ENCODE measurements at regions not wholly inside any gene's neighbourhood (a gene's known extent, or its start where the extent isn't known, plus 50 kb on each side); places are given as distances from the start of the nearest gene placed in this dataset.

- Mint-ChIP-seq H3K4me3 (no peak overlapping the region), H3K27me3 (ENCODE audit: low read depth) (no peaks in the 10 kb centered on the region), H3K27ac (no peak overlapping the region), H3K9me3 (peaks cover 9% of the 10 kb centered on the region), H3K36me3 (peaks cover 5% of the 10 kb centered on the region), H3K4me1 (peaks cover 24% of the 10 kb centered on the region)
- TF ChIP-seq, protein P1, sequence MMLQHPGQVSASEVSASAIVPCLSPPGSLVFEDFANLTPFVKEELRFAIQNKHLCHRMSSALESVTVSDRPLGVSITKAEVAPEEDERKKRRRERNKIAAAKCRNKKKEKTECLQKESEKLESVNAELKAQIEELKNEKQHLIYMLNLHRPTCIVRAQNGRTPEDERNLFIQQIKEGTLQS (CRISPR knock-in tag; conservative IDR thresholded peaks at IDR 0.05): no peak
- TF ChIP-seq ZBTB21 (CRISPR knock-in tag; IDR thresholded peaks at IDR 0.05; ENCODE audit: borderline replicate concordance) (no peak), SOX15 (CRISPR knock-in tag; IDR thresholded peaks at IDR 0.05) (no peak), AFF4 (CRISPR knock-in tag; IDR thresholded peaks at IDR 0.05; ENCODE audit: borderline replicate concordance) (no peak)
- TF ChIP-seq, protein P2, sequence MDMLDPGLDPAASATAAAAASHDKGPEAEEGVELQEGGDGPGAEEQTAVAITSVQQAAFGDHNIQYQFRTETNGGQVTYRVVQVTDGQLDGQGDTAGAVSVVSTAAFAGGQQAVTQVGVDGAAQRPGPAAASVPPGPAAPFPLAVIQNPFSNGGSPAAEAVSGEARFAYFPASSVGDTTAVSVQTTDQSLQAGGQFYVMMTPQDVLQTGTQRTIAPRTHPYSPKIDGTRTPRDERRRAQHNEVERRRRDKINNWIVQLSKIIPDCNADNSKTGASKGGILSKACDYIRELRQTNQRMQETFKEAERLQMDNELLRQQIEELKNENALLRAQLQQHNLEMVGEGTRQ (CRISPR knock-in tag; IDR thresholded peaks at IDR 0.05): no peak
- TF ChIP-seq, protein P3, sequence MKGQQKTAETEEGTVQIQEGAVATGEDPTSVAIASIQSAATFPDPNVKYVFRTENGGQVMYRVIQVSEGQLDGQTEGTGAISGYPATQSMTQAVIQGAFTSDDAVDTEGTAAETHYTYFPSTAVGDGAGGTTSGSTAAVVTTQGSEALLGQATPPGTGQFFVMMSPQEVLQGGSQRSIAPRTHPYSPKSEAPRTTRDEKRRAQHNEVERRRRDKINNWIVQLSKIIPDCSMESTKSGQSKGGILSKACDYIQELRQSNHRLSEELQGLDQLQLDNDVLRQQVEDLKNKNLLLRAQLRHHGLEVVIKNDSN (CRISPR knock-in tag; IDR thresholded peaks at IDR 0.05): no peak
- TF ChIP-seq, protein P4, sequence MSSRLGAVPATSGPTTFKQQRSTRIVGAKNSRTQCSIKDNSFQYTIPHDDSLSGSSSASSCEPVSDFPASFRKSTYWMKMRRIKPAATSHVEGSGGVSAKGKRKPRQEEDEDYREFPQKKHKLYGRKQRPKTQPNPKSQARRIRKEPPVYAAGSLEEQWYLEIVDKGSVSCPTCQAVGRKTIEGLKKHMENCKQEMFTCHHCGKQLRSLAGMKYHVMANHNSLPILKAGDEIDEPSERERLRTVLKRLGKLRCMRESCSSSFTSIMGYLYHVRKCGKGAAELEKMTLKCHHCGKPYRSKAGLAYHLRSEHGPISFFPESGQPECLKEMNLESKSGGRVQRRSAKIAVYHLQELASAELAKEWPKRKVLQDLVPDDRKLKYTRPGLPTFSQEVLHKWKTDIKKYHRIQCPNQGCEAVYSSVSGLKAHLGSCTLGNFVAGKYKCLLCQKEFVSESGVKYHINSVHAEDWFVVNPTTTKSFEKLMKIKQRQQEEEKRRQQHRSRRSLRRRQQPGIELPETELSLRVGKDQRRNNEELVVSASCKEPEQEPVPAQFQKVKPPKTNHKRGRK (CRISPR knock-in tag; IDR thresholded peaks at IDR 0.05; ENCODE audit: borderline replicate concordance): no peak
- TF ChIP-seq, protein P5, sequence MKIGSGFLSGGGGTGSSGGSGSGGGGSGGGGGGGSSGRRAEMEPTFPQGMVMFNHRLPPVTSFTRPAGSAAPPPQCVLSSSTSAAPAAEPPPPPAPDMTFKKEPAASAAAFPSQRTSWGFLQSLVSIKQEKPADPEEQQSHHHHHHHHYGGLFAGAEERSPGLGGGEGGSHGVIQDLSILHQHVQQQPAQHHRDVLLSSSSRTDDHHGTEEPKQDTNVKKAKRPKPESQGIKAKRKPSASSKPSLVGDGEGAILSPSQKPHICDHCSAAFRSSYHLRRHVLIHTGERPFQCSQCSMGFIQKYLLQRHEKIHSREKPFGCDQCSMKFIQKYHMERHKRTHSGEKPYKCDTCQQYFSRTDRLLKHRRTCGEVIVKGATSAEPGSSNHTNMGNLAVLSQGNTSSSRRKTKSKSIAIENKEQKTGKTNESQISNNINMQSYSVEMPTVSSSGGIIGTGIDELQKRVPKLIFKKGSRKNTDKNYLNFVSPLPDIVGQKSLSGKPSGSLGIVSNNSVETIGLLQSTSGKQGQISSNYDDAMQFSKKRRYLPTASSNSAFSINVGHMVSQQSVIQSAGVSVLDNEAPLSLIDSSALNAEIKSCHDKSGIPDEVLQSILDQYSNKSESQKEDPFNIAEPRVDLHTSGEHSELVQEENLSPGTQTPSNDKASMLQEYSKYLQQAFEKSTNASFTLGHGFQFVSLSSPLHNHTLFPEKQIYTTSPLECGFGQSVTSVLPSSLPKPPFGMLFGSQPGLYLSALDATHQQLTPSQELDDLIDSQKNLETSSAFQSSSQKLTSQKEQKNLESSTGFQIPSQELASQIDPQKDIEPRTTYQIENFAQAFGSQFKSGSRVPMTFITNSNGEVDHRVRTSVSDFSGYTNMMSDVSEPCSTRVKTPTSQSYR (CRISPR knock-in tag; IDR thresholded peaks at IDR 0.05): no peak
- ChIA-PET CTCF (interaction anchor here (1.6 kb wide), 1 partner anchor 91 kb away, joined by 4 read pairs; no protein-coding TSS in a partner anchor), POLR2A (no interaction called here)
- ATAC-seq (no peak), DNase-seq (ENCODE audit: low spot score) (no peak)
Observed at GRCh38 chr18:1052301-1052700, 147.6 kb downstream of the ADCYAP1 start.

DNA sequence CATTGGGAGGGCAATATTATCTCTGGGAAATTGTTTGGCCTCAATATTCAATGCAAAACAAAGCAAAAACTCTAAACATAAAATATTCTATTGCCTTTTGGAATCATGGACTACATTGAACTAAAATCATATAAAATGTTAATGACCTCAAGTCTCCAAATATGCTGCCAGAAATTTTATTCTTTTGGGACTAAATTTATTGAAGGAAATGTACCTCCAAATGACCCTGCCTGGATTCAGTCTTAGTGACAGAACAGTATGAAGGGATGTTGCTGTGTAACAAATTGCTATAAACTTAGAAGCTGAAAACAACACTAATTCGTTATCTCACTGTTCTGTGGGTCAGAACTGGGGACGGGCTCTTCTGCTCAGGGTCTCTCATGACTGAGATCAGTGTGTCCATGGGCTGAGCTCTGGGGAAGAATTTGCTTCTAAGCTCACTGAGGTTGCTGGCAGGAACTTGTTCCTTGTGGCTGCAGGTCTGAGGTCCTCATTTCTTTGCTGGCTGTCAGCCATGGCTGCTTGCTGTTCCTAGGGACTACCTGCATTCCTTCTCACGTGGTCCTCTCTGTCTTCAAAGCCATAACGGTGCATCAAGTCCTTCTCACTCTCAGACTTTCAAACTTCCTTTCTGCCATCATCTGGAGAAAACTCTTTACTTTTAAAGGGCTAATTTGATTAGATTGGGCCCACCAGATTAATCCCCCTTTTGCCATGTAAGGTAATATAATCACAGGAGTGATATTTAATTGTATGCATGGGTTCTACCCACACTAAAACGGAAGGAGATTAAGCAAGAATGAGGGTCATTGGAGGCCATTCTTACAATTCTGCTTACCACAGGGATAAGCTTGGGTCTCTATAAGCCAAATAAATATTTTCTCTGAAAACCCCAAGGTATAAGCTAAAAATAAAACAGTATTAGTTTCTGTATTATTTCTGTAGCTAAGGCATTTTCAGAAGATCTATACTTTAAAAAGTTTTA is 149.0 kb downstream of the ADCYAP1 start:
- ATAC-seq (no peak; the same call in 1 of the 2 replicates), DNase-seq (ENCODE audit: low spot score) (no peak)
- H3K27ac Mint-ChIP-seq: no peak overlapping the region; the same call in 1 of the 2 replicates
- H3K4me3 Mint-ChIP-seq: no peak overlapping the region
- peaks cover 20% of the 10 kb centered on the region for H3K9me3 Mint-ChIP-seq
- peaks cover 5% of the 10 kb centered on the region for H3K36me3 Mint-ChIP-seq
- H3K27me3 Mint-ChIP-seq (ENCODE audit: low read depth): no peaks in the 10 kb centered on the region
- H3K4me1 Mint-ChIP-seq: peaks cover 18% of the 10 kb centered on the region
- CTCF ChIA-PET: interaction anchor here (1.6 kb wide), 1 partner anchor 92 kb away, joined by 4 read pairs; no protein-coding TSS in a partner anchor
- POLR2A ChIA-PET: no interaction called here
- TF ChIP-seq JUN (CRISPR knock-in tag; IDR thresholded peaks at IDR 0.05) (no peak), ZNF263 (CRISPR knock-in tag; IDR thresholded peaks at IDR 0.05; ENCODE audit: low read depth) (no peak), GABPB1 (CRISPR knock-in tag; IDR thresholded peaks at IDR 0.05) (no peak), IRF2 (CRISPR knock-in tag; IDR thresholded peaks at IDR 0.05; ENCODE audit: borderline replicate concordance, low read depth) (no peak)
- TF ChIP-seq, protein P6, sequence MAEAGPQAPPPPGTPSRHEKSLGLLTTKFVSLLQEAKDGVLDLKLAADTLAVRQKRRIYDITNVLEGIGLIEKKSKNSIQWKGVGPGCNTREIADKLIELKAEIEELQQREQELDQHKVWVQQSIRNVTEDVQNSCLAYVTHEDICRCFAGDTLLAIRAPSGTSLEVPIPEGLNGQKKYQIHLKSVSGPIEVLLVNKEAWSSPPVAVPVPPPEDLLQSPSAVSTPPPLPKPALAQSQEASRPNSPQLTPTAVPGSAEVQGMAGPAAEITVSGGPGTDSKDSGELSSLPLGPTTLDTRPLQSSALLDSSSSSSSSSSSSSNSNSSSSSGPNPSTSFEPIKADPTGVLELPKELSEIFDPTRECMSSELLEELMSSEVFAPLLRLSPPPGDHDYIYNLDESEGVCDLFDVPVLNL (CRISPR knock-in tag; IDR thresholded peaks at IDR 0.05; ENCODE audit: borderline replicate concordance, low read depth): no peak
- TF ChIP-seq, protein P3 (CRISPR knock-in tag; IDR thresholded peaks at IDR 0.05): no peak
- TF ChIP-seq, protein P7, sequence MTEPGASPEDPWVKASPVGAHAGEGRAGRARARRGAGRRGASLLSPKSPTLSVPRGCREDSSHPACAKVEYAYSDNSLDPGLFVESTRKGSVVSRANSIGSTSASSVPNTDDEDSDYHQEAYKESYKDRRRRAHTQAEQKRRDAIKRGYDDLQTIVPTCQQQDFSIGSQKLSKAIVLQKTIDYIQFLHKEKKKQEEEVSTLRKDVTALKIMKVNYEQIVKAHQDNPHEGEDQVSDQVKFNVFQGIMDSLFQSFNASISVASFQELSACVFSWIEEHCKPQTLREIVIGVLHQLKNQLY (CRISPR knock-in tag; IDR thresholded peaks at IDR 0.05): no peak
- TF ChIP-seq, protein P8, sequence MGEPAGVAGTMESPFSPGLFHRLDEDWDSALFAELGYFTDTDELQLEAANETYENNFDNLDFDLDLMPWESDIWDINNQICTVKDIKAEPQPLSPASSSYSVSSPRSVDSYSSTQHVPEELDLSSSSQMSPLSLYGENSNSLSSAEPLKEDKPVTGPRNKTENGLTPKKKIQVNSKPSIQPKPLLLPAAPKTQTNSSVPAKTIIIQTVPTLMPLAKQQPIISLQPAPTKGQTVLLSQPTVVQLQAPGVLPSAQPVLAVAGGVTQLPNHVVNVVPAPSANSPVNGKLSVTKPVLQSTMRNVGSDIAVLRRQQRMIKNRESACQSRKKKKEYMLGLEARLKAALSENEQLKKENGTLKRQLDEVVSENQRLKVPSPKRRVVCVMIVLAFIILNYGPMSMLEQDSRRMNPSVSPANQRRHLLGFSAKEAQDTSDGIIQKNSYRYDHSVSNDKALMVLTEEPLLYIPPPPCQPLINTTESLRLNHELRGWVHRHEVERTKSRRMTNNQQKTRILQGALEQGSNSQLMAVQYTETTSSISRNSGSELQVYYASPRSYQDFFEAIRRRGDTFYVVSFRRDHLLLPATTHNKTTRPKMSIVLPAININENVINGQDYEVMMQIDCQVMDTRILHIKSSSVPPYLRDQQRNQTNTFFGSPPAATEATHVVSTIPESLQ (CRISPR knock-in tag; IDR thresholded peaks at IDR 0.05): no peak

Measured in WTC11 (cell line).